ENCODE measurements at regions not wholly inside any gene's neighbourhood (a gene's known extent, or its start where the extent isn't known, plus 50 kb on each side); places are given as distances from the start of the nearest gene placed in this dataset.

GRCh38 chr2:46818141-46818621, 97.4 kb downstream of the MCFD2 start:
- H3K36me3 ChIP-seq (ENCODE audit: control insufficient read depth, insufficient read depth, low read length) = no peaks in the 10 kb centered on the region
- no peaks in the 10 kb centered on the region for H3K27me3 ChIP-seq (ENCODE audit: control insufficient read depth, insufficient read depth, low read length)
- no peak overlapping the region for H3K4me3 ChIP-seq (ENCODE audit: low read depth, low read length)
- no peak for DNase-seq (ENCODE audit: low read depth)
- TF ChIP-seq CTCF (IDR thresholded peaks at IDR 0.05; ENCODE audit: insufficient read depth, low read length, poor library complexity, severe bottlenecking) = no peak

- TF ChIP-seq CTCF (IDR thresholded peaks at IDR 0.05; ENCODE audit: insufficient read depth, low read length, poor library complexity, severe bottlenecking) = no peak
- H3K4me3 ChIP-seq (ENCODE audit: low read depth, low read length) = no peak overlapping the region
- DNase-seq (ENCODE audit: low read depth) = no peak
- no peaks in the 10 kb centered on the region for H3K36me3 ChIP-seq (ENCODE audit: control insufficient read depth, insufficient read depth, low read length)
- H3K27me3 ChIP-seq (ENCODE audit: control insufficient read depth, insufficient read depth, low read length) = no peaks in the 10 kb centered on the region
Observed at GRCh38 chr2:46816846-46817726, 98.5 kb downstream of the MCFD2 start.

GRCh38 chr2:46816151-46816845, 99.3 kb downstream of the MCFD2 start:
- H3K27me3 ChIP-seq (ENCODE audit: control insufficient read depth, insufficient read depth, low read length) = no peaks in the 10 kb centered on the region
- TF ChIP-seq CTCF (IDR thresholded peaks at IDR 0.05; ENCODE audit: insufficient read depth, low read length, poor library complexity, severe bottlenecking) = no peak
- no peak overlapping the region for H3K4me3 ChIP-seq (ENCODE audit: low read depth, low read length)
- H3K36me3 ChIP-seq (ENCODE audit: control insufficient read depth, insufficient read depth, low read length) = no peaks in the 10 kb centered on the region
- no peak for DNase-seq (ENCODE audit: low read depth)

GRCh38 chr2:46815121-46815802, 100.3 kb downstream of the MCFD2 start:
- no peaks in the 10 kb centered on the region for H3K27me3 ChIP-seq (ENCODE audit: control insufficient read depth, insufficient read depth, low read length)
- no peak overlapping the region for H3K4me3 ChIP-seq (ENCODE audit: low read depth, low read length)
- no peak for TF ChIP-seq CTCF (IDR thresholded peaks at IDR 0.05; ENCODE audit: insufficient read depth, low read length, poor library complexity, severe bottlenecking)
- DNase-seq (ENCODE audit: low read depth) = no peak
- no peaks in the 10 kb centered on the region for H3K36me3 ChIP-seq (ENCODE audit: control insufficient read depth, insufficient read depth, low read length)

GRCh38 chr2:46814160-46814961, 101.2 kb downstream of the MCFD2 start:
- DNase-seq (ENCODE audit: low read depth) = no peak
- H3K4me3 ChIP-seq (ENCODE audit: low read depth, low read length) = no peak overlapping the region
- no peaks in the 10 kb centered on the region for H3K27me3 ChIP-seq (ENCODE audit: control insufficient read depth, insufficient read depth, low read length)
- TF ChIP-seq CTCF (IDR thresholded peaks at IDR 0.05; ENCODE audit: insufficient read depth, low read length, poor library complexity, severe bottlenecking) = no peak
- H3K36me3 ChIP-seq (ENCODE audit: control insufficient read depth, insufficient read depth, low read length) = no peaks in the 10 kb centered on the region

Measured in kidney epithelial cell (primary cell).